ENCODE measurements at regions not wholly inside any gene's neighbourhood (a gene's known extent, or its start where the extent isn't known, plus 50 kb on each side); places are given as distances from the start of the nearest gene placed in this dataset.

- no peak overlapping the region for H3K9ac ChIP-seq (ENCODE audit: low read depth, low read length)
Observed at GRCh38 chr4:57679969-57680368, 569.8 kb upstream of the IGFBP7 start.

DNA sequence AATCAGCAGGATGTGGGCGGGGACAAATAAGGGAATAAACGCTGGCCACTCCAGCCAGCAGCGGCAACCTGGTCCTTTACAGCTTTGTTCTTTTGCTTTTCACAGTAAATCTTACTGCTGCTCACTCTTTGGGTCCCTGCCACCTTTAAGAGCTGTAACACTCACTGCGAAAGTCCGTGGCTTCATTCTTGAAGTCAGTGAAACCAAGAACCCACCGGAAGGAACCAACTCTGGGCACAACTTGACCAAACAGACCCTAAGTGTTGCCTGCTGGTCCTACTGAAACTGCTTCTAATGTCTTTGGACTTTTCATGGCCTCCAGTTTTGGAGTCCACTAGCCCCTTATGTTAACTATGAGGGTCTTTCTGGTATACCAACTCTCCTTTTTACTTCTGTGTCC is 566.2 kb upstream of the IGFBP7 start:
- H3K9ac ChIP-seq (ENCODE audit: low read depth, low read length) = no peak overlapping the region
- no peaks in the 10 kb centered on the region for H3K36me3 ChIP-seq (ENCODE audit: insufficient read depth, low read length)
- no peaks in the 10 kb centered on the region for H3K4me1 ChIP-seq (ENCODE audit: insufficient read depth, low read length)
- no peaks in the 10 kb centered on the region for H3K9me3 ChIP-seq (ENCODE audit: control insufficient read depth, insufficient read depth, low read length)

More at GRCh38 chr4:57679969-57680368, 569.8 kb upstream of the IGFBP7 start:
- no peaks in the 10 kb centered on the region for H3K36me3 ChIP-seq (ENCODE audit: insufficient read depth, low read length)
- H3K9me3 ChIP-seq (ENCODE audit: control insufficient read depth, insufficient read depth, low read length) = no peaks in the 10 kb centered on the region
- no peaks in the 10 kb centered on the region for H3K4me1 ChIP-seq (ENCODE audit: insufficient read depth, low read length)

DNA sequence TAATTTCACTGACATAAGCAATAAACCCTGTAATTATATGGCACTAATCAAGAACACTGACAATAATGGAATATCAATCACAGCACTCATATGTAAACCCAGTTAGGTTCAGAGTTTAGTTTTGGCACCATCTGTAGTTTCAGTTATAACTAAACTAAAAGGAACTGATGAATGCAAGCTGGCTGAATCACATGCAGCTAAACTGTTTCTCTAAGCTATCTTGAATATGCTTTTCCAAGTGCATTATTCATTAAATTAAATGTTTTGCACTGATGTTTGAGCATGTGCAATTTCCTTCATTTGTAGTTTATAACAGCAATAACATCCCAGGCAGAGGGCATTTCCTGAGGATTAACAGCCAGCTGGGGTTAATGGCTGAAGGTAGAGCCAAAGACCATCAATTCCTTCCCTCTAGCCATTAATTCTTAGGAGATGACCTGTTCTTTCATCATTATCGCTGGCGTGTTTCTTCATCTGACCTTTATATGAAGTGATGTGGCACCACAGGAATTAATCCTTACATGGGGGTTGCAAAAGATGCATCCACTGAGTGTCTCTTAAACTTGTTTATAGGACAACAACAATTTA is 562.8 kb upstream of the IGFBP7 start:
- Histone ChIP-seq H3K9ac (ENCODE audit: low read depth, low read length) (no peak overlapping the region), H3K9me3 (ENCODE audit: control insufficient read depth, insufficient read depth, low read length) (no peaks in the 10 kb centered on the region), H3K4me1 (ENCODE audit: insufficient read depth, low read length) (no peaks in the 10 kb centered on the region), H3K36me3 (ENCODE audit: insufficient read depth, low read length) (no peaks in the 10 kb centered on the region)

DNA sequence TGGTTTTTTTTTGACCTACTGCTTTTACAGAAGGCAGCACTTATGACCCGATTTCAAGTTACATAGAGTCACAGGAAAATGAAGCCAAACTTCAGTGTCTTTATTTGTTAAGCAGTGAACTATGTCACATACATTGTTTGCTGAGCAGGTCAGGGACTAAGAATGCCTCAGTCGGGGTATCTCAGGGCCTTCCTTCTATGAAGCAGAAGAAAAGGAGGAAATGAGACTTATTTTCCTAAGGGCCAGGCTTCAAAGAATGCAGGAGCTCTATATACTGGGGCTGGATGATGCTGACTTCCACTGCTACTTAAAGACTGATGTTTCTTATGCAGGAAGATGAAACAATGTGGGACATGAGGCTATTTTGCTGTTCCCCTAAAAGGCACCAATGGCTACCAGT is 558.4 kb upstream of the IGFBP7 start:
- H3K9me3 ChIP-seq (ENCODE audit: control insufficient read depth, insufficient read depth, low read length) = no peaks in the 10 kb centered on the region
- H3K36me3 ChIP-seq (ENCODE audit: insufficient read depth, low read length) = no peaks in the 10 kb centered on the region
- no peak overlapping the region for H3K9ac ChIP-seq (ENCODE audit: low read depth, low read length)
- no peaks in the 10 kb centered on the region for H3K4me1 ChIP-seq (ENCODE audit: insufficient read depth, low read length)

DNA sequence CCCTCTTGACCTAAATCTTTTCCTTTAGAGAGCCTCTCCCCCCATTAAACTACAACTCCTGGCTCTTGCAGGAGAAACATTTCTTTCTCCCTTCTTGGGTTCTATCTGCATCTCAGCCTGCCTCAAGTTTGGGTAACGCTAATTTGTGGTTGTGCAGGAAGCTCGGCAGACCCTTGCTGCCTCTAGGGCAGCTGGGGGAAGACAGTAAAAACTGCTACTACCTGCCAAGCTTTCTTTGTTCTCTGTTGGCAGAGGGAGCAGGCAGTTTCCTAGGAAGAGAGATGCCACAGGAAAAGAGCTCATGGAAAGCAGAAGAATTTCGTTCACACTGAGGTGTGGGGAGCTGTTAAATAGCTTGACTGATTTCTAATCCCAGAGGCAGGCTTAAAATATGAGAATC is 555.6 kb upstream of the IGFBP7 start:
- Histone ChIP-seq H3K9me3 (ENCODE audit: control insufficient read depth, insufficient read depth, low read length) (no peaks in the 10 kb centered on the region), H3K4me1 (ENCODE audit: insufficient read depth, low read length) (no peaks in the 10 kb centered on the region), H3K9ac (ENCODE audit: low read depth, low read length) (no peak overlapping the region), H3K36me3 (ENCODE audit: insufficient read depth, low read length) (no peaks in the 10 kb centered on the region)

- Histone ChIP-seq H3K9me3 (ENCODE audit: control insufficient read depth, insufficient read depth, low read length) (no peaks in the 10 kb centered on the region), H3K4me1 (ENCODE audit: insufficient read depth, low read length) (no peaks in the 10 kb centered on the region), H3K9ac (ENCODE audit: low read depth, low read length) (no peak overlapping the region), H3K36me3 (ENCODE audit: insufficient read depth, low read length) (no peaks in the 10 kb centered on the region)
Observed at GRCh38 chr4:57661517-57662090, 551.4 kb upstream of the IGFBP7 start.

- Histone ChIP-seq H3K36me3 (ENCODE audit: insufficient read depth, low read length) (no peaks in the 10 kb centered on the region), H3K9ac (ENCODE audit: low read depth, low read length) (no peak overlapping the region), H3K4me1 (ENCODE audit: insufficient read depth, low read length) (no peaks in the 10 kb centered on the region), H3K9me3 (ENCODE audit: control insufficient read depth, insufficient read depth, low read length) (no peaks in the 10 kb centered on the region)
Observed at GRCh38 chr4:57658673-57659072, 548.5 kb upstream of the IGFBP7 start.

DNA sequence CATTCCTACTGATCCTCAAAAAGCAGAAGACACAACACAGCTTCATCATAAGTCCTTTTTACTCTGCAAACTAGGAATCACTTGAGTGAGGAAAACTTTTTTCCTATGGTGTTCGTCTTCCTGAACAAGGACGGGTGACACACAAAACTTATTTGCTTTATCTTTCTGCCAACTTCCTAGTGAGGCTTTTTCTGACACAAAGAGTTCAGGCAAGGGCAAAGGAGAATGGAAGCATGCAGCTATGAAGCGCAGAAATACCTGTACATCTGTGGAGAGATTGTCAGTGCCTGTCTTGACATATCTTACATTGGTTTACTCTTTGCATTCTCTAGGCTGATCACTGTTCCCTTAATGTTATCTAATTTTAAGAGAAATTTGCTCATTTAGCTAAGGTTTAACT is 548.0 kb upstream of the IGFBP7 start:
- no peaks in the 10 kb centered on the region for H3K9me3 ChIP-seq (ENCODE audit: control insufficient read depth, insufficient read depth, low read length)
- no peaks in the 10 kb centered on the region for H3K36me3 ChIP-seq (ENCODE audit: insufficient read depth, low read length)
- H3K4me1 ChIP-seq (ENCODE audit: insufficient read depth, low read length) = no peaks in the 10 kb centered on the region
- no peak overlapping the region for H3K9ac ChIP-seq (ENCODE audit: low read depth, low read length)

DNA sequence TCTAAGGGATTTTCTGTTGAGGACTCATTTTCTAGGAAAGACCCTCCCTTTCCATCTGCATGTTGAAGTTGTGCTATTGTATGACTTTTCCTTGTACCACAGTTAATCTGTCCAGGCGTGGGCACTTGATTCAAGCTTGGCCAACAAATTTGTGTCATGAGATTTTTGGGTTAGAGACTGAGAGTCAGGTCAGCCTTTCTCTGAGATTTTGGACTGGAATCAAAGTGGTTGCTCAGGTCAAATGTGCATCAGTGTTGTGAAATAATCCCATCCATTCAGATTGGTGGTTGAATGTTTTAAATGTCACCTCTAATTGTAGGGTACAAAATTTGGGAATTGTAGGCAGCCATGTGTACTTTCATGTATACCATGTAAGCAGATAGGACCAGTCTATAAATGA is 545.2 kb upstream of the IGFBP7 start:
- no peaks in the 10 kb centered on the region for H3K9me3 ChIP-seq (ENCODE audit: control insufficient read depth, insufficient read depth, low read length)
- no peaks in the 10 kb centered on the region for H3K36me3 ChIP-seq (ENCODE audit: insufficient read depth, low read length)
- H3K9ac ChIP-seq (ENCODE audit: low read depth, low read length) = no peak overlapping the region
- no peaks in the 10 kb centered on the region for H3K4me1 ChIP-seq (ENCODE audit: insufficient read depth, low read length)

GRCh38 chr4:57652779-57653178 is 542.6 kb upstream of the IGFBP7 start:
- no peaks in the 10 kb centered on the region for H3K9me3 ChIP-seq (ENCODE audit: control insufficient read depth, insufficient read depth, low read length)
- H3K36me3 ChIP-seq (ENCODE audit: insufficient read depth, low read length) = no peaks in the 10 kb centered on the region
- no peaks in the 10 kb centered on the region for H3K4me1 ChIP-seq (ENCODE audit: insufficient read depth, low read length)
- no peak overlapping the region for H3K9ac ChIP-seq (ENCODE audit: low read depth, low read length)

DNA sequence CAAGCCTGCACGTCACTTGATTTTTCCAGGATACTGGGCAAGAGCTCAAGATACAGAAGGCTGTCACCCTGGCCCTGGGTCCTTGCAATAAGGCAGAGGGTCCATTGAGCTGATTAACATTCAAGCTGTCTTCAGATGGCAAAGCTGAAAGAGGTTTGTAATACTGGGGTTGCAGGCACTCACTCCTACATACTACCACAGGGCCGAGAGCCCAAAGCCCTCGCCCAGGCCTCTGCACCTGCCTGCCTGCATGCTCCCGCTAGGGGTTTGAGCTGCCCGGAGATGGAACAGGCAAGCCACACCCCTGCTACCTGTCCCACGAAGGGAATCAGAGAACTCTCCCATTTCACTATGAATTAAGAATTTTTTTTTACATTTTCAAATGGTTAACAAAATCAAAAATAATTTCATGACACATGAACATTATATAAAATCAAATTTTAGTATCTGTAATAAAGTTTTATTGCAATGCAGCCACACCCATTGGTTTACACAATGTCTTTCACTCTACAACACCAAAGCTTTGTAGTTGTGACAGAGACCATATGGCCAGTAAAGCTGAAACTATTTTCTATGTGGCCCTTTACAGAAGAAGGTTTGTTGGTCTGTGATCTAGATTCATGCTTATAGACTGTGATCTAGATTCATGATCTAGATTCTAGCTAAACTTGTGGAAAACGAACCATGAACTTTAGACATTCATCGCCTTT is 530.4 kb upstream of the IGFBP7 start:
- Histone ChIP-seq H3K4me1 (ENCODE audit: insufficient read depth, low read length) (no peaks in the 10 kb centered on the region), H3K9ac (ENCODE audit: low read depth, low read length) (no peak overlapping the region), H3K9me3 (ENCODE audit: control insufficient read depth, insufficient read depth, low read length) (no peaks in the 10 kb centered on the region), H3K36me3 (ENCODE audit: insufficient read depth, low read length) (no peaks in the 10 kb centered on the region)

DNA sequence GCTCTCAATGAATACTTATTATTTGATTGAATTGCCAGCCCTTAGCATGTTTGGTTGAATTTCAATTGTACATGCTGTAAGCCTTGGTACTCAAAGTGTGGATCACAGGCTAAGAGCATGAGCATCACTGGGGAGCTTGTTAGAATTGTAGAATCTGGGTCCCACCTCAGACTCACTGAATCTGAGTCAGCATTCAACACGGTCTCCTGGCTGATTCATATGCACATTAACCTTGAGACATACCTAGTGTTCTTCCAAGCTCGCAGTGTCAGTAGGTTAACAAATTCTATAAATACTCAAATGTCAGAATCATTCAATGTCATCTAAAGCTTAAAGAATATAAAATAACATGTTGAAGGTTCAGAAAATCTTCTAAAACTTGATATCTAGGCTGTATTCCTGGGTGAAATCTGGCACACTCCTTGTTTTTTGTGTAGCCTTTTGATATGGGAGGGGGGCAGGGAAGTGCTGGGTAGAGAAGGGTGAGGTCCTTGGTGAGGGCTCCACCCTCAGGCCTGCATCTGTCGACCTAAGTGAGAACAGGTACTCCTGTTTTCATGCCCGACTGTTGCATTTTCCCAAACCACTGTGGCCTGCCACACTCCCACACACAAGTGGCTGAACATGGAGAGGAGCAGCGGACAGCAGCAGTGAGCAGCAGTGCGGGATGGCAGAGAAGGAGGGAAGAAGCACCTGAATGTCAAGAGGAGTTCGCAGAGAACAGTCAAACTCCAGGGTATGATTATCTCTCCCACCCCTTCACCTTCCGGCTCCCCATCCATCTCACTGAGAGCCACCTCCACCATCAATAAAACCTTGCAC is 529.6 kb upstream of the IGFBP7 start:
- no peaks in the 10 kb centered on the region for H3K4me1 ChIP-seq (ENCODE audit: insufficient read depth, low read length)
- no peaks in the 10 kb centered on the region for H3K36me3 ChIP-seq (ENCODE audit: insufficient read depth, low read length)

GRCh38 chr4:57635910-57636309 is 525.7 kb upstream of the IGFBP7 start:
- Histone ChIP-seq H3K36me3 (ENCODE audit: insufficient read depth, low read length) (no peaks in the 10 kb centered on the region), H3K9me3 (ENCODE audit: control insufficient read depth, insufficient read depth, low read length) (no peaks in the 10 kb centered on the region), H3K4me1 (ENCODE audit: insufficient read depth, low read length) (no peaks in the 10 kb centered on the region), H3K9ac (ENCODE audit: low read depth, low read length) (no peak overlapping the region)

More for the DNA sequence above, 529.6 kb upstream of the IGFBP7 start:
- H3K9me3 ChIP-seq (ENCODE audit: control insufficient read depth, insufficient read depth, low read length) = no peaks in the 10 kb centered on the region
- H3K9ac ChIP-seq (ENCODE audit: low read depth, low read length) = no peak overlapping the region

DNA sequence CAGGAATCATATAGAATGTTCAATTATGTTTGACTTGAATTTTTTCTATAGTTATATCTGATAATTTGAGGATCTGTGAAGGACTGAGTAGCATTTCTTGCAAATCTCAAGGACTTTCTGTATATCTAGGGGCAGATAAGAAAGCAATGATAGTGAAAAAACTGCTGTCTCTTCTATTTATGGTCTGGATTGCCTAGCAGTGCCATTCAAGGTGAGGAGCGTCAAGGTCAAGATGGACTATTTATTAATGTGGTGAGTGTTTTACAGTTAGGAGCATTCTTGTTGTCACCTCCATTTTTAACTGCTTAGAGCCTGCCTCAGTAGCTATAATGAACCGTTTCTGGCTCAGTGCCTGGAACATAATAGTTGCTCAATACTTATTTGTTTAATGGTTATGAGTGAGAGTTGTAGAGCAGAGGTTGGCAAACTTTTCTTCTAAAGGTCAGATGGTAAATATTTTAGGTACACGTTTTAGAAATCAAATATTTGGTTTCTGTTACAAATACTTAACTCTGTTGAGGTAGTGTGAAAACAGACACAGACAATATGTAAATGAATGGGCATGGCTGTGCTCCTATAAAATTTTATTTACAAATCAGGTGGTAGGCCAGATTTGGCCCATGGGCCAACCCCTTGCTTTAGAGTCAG is 523.2 kb upstream of the IGFBP7 start:
- Histone ChIP-seq H3K4me1 (ENCODE audit: insufficient read depth, low read length) (no peaks in the 10 kb centered on the region), H3K36me3 (ENCODE audit: insufficient read depth, low read length) (no peaks in the 10 kb centered on the region), H3K9ac (ENCODE audit: low read depth, low read length) (no peak overlapping the region), H3K9me3 (ENCODE audit: control insufficient read depth, insufficient read depth, low read length) (no peaks in the 10 kb centered on the region)

All from ES-I3 (cell line).